Left kidney (tissue), 1 donor: ENCODE measurements at regions not wholly inside any gene's neighbourhood (a gene's known extent, or its start where the extent isn't known, plus 50 kb on each side); places are given as distances from the start of the nearest gene placed in this dataset.
A peak's percentile ranks its signal among the peaks of the same experiment; 100 is the strongest.

Experiments
- DNase-seq: peaks from one replicate; pipeline ENCODE4 v3.0.0-alpha.2; 2013

- peak; percentile 51 for DNase-seq
Observed at GRCh38 chr14:60349663-60350365, 100.8 kb downstream of the PPM1A start.

DNA sequence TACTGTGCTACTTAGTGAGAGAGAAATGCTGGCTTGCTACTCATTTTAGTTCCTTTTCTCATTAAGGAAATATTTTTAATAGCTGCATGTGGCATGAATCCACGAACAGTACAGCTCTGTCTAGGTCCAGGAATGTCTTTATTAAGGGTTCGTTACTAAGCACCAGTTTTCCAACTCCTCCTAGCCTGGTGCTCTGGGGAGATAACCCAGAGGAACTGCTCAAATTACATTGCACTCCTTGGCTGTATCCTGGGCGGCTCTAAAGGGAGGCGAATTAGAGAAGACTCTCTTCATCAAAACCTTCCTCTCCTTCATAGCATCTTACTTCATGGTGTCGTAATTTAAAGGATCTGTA, 101.3 kb downstream of the PPM1A start:
- DNase-seq: no peak

DNA sequence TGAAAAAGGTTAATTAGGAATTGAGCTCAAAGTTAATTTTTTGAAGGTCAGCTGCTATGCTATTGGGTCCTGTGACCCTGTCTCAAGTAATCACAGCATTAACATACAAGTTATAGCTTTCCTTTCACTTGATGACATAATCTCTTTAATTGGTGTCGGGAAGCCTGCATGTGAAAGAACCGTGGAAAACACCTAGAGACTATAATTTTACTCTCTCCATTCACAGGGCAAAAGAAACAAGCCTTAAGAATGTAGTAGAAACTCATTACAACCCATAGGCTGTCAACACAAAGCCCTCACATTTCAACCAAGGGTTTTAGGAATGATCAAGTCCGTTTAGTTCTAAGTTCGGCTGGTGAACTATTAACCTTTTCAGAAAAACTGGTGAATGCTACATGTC, 104.4 kb downstream of the PPM1A start:
- no peak for DNase-seq

DNA sequence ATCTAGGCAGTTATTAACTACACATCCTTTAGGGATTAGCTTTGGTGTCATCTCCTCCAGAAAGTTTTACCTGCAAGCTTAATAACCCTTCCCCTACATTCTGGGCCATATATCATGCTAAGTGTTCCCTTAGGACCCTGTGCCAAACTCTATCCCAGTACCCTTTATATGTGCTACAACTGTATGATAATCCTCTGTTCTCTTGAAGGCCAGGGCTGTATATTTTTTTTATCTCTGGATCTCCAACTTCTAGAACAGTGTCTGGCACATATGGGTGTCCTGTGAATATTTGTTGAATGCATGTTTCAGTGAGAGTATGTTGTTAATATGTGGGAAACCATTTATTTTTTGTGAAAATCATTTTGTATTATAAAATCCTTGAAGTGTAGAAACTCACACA, 106.7 kb downstream of the PPM1A start:
- no peak for DNase-seq

DNA sequence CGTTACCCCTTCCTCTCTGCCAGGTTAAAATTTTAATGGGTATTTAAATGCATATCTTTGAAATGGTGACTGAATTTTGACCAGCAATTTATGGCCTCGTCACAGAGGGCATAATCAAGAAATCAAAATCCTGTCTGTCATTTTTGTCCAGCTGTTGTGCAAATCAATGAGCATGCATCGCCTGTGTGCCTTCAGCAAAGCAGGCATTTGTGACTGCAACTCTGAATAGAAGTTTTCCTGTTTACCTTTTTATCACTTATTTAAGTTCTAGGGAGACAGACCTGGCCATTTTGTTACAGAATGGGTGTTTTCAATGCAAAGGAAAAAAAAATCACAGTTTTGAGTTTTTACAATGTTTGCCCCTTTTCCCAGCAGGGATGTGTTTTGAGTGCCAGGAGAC, 107.4 kb downstream of the PPM1A start:
- DNase-seq: no peak

- DNase-seq: no peak
Observed at GRCh38 chr14:60356906-60357550, 108.0 kb downstream of the PPM1A start.

DNA sequence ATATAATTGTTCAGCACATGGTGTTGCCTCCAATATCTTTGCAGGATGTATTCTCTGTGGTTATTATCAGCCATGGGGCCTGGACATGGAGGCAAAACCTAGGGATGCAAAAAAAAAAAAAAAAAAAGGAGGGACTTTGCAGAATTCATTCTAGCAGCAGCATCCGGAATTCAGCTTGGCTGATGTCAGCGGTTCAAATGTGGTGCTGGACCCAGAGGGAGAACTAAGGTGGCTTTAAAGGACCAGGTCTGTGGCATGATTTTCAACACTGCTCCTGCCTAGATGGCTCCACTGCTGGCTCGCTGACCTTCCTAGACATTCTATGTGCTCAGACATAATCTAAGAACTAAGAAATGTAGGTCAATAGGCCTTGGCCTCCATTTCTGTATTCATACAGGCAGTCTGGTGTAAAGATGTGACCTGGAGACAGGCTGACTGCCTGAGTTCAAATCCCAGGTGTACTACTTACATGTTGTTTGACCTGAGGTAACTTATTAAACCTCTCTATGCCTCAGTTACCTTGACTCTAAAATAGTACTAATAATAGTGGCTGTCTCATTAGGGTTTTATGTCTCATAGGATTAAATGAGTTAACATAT, 108.6 kb downstream of the PPM1A start:
- DNase-seq: no peak

DNA sequence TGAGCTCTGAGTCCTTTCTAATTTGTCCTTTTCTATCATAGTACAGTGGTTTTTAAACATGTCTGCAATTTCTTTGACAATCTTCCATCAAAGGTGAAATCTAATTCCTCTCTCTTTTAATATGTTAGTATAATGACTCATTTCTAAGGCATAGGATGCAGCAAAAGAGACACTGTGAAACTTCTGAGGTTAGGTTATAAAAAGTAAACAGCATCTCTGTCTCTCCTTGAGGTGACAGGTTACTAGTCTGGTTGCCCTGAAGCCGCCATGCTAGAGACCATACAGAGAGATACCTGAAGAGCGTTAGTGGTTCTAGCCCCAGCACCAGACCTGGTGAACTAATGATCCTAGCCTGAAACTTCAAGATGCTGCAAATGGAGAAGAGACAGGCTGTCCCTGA, 114.3 kb downstream of the PPM1A start:
- no peak for DNase-seq

DNA sequence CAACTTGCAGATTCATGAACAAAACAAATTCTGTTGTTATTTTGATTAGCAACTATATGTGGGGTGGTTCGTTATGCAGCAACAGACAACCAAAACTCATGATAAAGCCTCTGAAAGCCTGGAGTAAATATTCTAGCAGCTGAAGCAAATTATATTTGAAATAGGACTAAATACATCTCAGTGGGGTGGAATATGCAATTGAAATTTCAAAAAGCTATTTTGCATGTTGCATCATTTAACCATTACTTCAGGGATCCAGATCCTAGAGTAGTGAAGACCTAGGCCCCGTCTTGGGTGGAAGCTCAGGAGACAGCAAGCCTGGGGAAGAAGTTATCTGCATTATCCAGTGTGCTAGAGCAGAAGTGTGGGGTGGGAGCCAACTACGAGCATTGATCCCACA, 114.7 kb downstream of the PPM1A start:
- DNase-seq: no peak

GRCh38 chr14:60381909-60382308, 104.0 kb downstream of the C14orf39 start:
- DNase-seq: no peak
